B cell (primary cell): ENCODE measurements at regions not wholly inside any gene's neighbourhood (a gene's known extent, or its start where the extent isn't known, plus 50 kb on each side); places are given as distances from the start of the nearest gene placed in this dataset.

Source experiments
- EZH2 ChIP-seq: IDR thresholded peaks from 2 replicates; pipeline ENCODE4 v1.6.1; 2012; ENCODE audit warnings: borderline replicate concordance, low read depth, mild to moderate bottlenecking, moderate library complexity, low read length; ENCODE audit not compliant: insufficient read depth, poor library complexity, severe bottlenecking
- TF ChIP-seq, protein P1 (sequence below): fragments of 200-600 bp; IDR thresholded peaks from one replicate; pipeline ENCODE4 v1.8.0; 2022; ENCODE audit warnings: antibody characterized with exemption, mild to moderate bottlenecking

DNA sequence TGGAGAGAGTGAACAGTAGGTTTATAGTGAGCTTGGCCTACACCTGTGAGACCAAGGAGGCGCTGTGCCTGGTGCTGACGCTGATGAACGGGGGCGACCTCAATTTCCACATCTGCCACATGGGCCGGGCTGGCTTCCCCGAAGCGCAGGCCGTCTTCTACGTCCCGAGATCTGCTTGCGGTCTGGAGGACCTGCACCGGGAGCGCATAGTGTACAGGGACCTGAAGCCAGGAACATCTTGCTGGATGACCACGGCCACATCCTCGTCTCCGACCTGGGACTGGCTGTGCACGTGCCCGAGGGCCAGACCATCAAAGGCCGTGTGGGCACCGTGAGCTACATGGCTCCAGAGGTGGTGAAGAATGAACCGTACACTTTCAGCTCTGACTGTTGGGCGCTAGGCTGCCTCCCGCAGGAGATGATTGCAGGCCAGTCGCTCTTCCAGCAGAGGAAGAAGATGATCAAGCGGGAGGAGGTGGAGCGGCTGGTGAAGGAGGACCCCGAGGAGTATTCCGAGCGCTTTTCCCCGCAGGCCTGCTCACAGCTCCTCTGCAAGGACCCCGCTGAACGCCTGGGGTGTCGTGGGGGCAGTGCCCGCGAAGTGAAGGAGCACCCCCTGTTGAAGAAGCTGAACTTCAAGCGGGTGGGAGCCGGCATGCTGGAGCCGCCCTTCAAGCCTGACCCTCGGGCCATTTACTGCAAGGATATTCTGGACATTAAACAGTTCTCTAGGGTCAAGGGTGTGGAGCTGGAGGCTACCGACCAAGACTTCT, 139.0 kb downstream of the ZDHHC20 start:
- TF ChIP-seq, protein P1, sequence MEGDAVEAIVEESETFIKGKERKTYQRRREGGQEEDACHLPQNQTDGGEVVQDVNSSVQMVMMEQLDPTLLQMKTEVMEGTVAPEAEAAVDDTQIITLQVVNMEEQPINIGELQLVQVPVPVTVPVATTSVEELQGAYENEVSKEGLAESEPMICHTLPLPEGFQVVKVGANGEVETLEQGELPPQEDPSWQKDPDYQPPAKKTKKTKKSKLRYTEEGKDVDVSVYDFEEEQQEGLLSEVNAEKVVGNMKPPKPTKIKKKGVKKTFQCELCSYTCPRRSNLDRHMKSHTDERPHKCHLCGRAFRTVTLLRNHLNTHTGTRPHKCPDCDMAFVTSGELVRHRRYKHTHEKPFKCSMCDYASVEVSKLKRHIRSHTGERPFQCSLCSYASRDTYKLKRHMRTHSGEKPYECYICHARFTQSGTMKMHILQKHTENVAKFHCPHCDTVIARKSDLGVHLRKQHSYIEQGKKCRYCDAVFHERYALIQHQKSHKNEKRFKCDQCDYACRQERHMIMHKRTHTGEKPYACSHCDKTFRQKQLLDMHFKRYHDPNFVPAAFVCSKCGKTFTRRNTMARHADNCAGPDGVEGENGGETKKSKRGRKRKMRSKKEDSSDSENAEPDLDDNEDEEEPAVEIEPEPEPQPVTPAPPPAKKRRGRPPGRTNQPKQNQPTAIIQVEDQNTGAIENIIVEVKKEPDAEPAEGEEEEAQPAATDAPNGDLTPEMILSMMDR = no peak
- TF ChIP-seq EZH2 = no peak
